AG04450 (cell line): ENCODE measurements at regions not wholly inside any gene's neighbourhood (a gene's known extent, or its start where the extent isn't known, plus 50 kb on each side); places are given as distances from the start of the nearest gene placed in this dataset.

Source experiments
- CTCF ChIA-PET: fragments of 300-600, 350-600 bp; formaldehyde crosslinking; extraction: SDS; loops from one replicate; lab custom pipeline; 2022; ENCODE audit warnings: antibody characterized with exemption, inconsistent platforms; lab: Charles Lee
- POLR2A ChIA-PET: fragments of 350-600 bp; formaldehyde crosslinking; extraction: SDS; loops from one replicate; lab custom pipeline; 2021; ENCODE audit warnings: antibody characterized with exemption, inconsistent platforms; lab: Yijun Ruan, JAX
- DNase-seq: peaks from one replicate; pipeline ENCODE4 v3.0.0-alpha.2; 2011; ENCODE audit warnings: low read depth, low spot score
- H3K27ac ChIP-seq: one replicate; pipeline ENCODE4 v1.5.1; 2012; ENCODE audit warnings: low read depth, low read length, control low read depth
- H3K27me3 ChIP-seq: one replicate; pipeline ENCODE4 v1.6.0; 2012; ENCODE audit warnings: low read length; ENCODE audit not compliant: control insufficient read depth, insufficient read depth
- H3K4me3 ChIP-seq: 2 replicates; pipeline ENCODE4 v1.5.1; 2011; ENCODE audit warnings: mild to moderate bottlenecking, low read depth, low read length, control low read depth
- H3K9me3 ChIP-seq: 2 replicates; pipeline ENCODE4 v1.5.1; 2012; ENCODE audit warnings: low read length; ENCODE audit not compliant: control insufficient read depth, insufficient read depth
- CTCF ChIP-seq: IDR thresholded peaks from 2 replicates; pipeline ENCODE4 v1.5.1; 2011; ENCODE audit warnings: low read depth, low read length, control low read depth, inconsistent platforms

DNA sequence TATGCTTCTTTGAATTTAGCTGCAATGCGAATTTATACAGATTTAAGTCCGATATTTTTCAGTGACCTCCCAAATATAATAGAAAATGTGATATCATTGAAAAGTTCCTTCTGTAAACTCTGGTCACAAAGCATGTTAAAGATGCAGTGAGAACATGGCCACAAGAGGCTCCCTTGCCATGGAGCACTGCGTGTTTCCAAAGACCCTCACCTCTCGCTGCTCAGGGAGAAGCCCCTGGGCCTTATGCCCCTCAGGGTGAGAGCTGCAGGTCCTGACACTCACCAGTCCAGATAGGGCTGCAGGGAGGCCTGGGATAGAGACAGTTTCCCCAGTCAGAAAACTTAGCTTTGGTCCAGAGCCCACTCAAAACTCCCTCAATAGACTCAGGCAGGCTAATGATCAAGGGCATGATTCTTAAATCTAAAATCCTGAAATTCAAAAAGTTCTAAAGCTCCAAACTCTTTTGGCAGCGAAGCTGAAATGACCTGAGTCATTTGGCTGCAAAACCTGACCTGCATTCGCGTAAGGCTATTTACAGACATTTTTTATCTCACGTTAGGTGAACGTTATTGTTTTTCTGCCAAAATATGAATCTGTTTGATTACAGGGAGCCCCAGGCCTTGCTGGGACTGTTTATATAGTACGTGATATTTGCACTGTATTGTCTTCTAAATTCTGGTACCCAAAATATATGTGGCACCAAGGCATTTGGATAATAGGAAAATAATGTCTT is 67.8 kb downstream of the CAPZA3 start:
- H3K4me3 ChIP-seq: no peak overlapping the region
- no peak for DNase-seq
- H3K9me3 ChIP-seq: no peaks in the 10 kb centered on the region
- TF ChIP-seq CTCF: no peak
- CTCF ChIA-PET: interaction anchor here (0.8 to 1.2 kb wide), 2 partner anchors 10 to 556 kb away, joined by 3 read pairs; no protein-coding TSS in a partner anchor
- POLR2A ChIA-PET: no interaction called here
- H3K27me3 ChIP-seq: no peaks in the 10 kb centered on the region
- no peak overlapping the region for H3K27ac ChIP-seq

DNA sequence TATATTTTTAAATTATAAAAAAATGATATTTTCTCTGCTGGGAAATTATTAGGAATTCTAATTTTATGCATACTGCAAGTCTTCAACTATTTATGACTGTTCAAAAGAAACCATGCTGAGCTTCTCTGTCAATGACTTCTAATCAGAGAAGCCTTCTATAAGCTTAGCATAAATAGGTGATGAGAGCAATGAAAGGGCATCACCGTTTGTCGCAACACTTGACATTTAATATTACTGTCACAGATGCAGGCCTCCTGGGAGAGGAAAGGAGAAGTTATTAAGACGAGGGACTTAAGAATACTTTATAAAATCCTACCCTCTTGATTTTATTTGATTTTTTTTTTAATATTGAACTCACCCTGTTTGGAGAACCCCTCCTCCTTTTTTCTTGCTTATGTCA is 69.8 kb downstream of the CAPZA3 start:
- ChIA-PET POLR2A (no interaction called here), CTCF (interaction anchor here (0.5 kb wide), 1 partner anchor 170 kb away, joined by 3 read pairs; no protein-coding TSS in a partner anchor)
- no peak for DNase-seq
- H3K27me3 ChIP-seq: no peaks in the 10 kb centered on the region
- H3K27ac ChIP-seq: no peak overlapping the region
- no peak overlapping the region for H3K4me3 ChIP-seq
- no peaks in the 10 kb centered on the region for H3K9me3 ChIP-seq
- no peak for TF ChIP-seq CTCF

DNA sequence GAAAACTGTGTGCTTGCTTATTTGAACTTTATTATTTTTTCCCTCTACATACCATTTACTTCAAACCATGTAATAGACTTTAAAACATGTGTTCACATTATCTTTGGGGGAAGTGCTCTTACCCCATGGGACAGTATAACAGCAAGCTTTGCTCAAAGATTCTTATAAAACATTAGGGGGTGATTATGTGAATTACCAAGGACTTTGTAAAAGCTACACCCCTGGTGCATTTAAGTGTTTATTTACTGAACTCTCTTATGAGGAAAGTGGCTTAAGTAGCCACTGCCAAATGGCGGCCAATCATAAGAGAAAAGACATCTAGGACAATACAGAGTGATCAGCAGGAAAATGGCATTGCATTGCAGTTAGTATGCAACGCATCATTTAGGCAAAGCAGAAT is 70.3 kb downstream of the CAPZA3 start:
- Histone ChIP-seq H3K27me3 (no peaks in the 10 kb centered on the region), H3K9me3 (no peaks in the 10 kb centered on the region), H3K27ac (no peak overlapping the region), H3K4me3 (no peak overlapping the region)
- ChIA-PET CTCF (no interaction called here), POLR2A (no interaction called here)
- no peak for DNase-seq
- TF ChIP-seq CTCF: no peak

- Histone ChIP-seq H3K27ac (no peak overlapping the region), H3K4me3 (no peak overlapping the region), H3K9me3 (no peaks in the 10 kb centered on the region), H3K27me3 (no peaks in the 10 kb centered on the region)
- POLR2A ChIA-PET: no interaction called here
- no peak for TF ChIP-seq CTCF
- no peak for DNase-seq
- CTCF ChIA-PET: interaction anchor here (1.7 kb wide), 1 partner anchor 561 kb away, joined by 4 read pairs; no protein-coding TSS in a partner anchor
These were observed 72.8 kb downstream of the CAPZA3 start for GRCh38 chr12:18810537-18811253.

GRCh38 chr12:18811273-18811672 is 73.4 kb downstream of the CAPZA3 start:
- ChIA-PET CTCF (interaction anchor here (1.0 to 1.7 kb wide), 2 partner anchors 60 to 561 kb away, joined by 3 to 4 read pairs; no protein-coding TSS in a partner anchor), POLR2A (no interaction called here)
- H3K27ac ChIP-seq: no peak overlapping the region
- no peak for TF ChIP-seq CTCF
- DNase-seq: no peak
- H3K27me3 ChIP-seq: no peaks in the 10 kb centered on the region
- no peaks in the 10 kb centered on the region for H3K9me3 ChIP-seq
- no peak overlapping the region for H3K4me3 ChIP-seq
